ENCODE measurements at regions not wholly inside any gene's neighbourhood (a gene's known extent, or its start where the extent isn't known, plus 50 kb on each side); places are given as distances from the start of the nearest gene placed in this dataset.

DNA sequence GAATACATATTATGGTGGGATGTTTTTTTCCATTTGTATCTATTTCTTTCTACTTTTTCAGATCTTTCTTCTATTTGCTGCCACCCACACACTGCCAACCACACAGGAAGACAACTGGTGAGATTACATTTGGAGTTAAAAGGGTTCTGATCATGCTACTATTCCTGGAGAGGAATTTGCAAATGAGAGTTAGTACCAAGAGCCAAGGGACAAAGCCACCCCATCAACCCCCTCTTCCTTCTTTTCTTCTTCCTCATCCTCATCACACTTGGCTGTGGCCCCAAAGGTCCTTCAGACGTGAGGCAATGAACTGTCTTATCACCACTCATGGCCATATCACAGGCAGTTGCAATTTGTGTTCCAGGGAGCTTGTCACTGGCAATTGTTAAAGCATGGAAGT is 215.6 kb upstream of the SLC14A2 start:
- ChIA-PET CTCF (no interaction called here), POLR2A (ENCODE audit: low non-redundant PET) (no interaction called here)
- Histone ChIP-seq H3K9me3 (ENCODE audit: low read depth, low read length, poor library complexity, severe bottlenecking) (no peaks in the 10 kb centered on the region), H3K4me1 (ENCODE audit: insufficient read depth, low read length, poor library complexity, severe bottlenecking) (no peaks in the 10 kb centered on the region), H3K27ac (ENCODE audit: low read depth, low read length, poor library complexity, severe bottlenecking) (no peak overlapping the region), H3K27me3 (replicated peaks; ENCODE audit: insufficient read depth, low read depth, low read length, poor library complexity) (no peaks in the 10 kb centered on the region), H3K4me3 (ENCODE audit: low read depth, low read length, poor library complexity, severe bottlenecking) (no peak overlapping the region), H3K36me3 (ENCODE audit: insufficient read depth, low read length, poor library complexity, severe bottlenecking) (no peaks in the 10 kb centered on the region)
- no peak for TF ChIP-seq EZH2 (IDR thresholded peaks at IDR 0.05; ENCODE audit: borderline replicate concordance, low read depth, low read length, poor library complexity, severe bottlenecking)
- no peak for DNase-seq (ENCODE audit: low spot score)
- intact Hi-C loops (cut with micrococcal nuclease; ENCODE audit: unreplicated experiment), result no loop called here
- BruUV-seq (replicated peaks), result no TSS peak

DNA sequence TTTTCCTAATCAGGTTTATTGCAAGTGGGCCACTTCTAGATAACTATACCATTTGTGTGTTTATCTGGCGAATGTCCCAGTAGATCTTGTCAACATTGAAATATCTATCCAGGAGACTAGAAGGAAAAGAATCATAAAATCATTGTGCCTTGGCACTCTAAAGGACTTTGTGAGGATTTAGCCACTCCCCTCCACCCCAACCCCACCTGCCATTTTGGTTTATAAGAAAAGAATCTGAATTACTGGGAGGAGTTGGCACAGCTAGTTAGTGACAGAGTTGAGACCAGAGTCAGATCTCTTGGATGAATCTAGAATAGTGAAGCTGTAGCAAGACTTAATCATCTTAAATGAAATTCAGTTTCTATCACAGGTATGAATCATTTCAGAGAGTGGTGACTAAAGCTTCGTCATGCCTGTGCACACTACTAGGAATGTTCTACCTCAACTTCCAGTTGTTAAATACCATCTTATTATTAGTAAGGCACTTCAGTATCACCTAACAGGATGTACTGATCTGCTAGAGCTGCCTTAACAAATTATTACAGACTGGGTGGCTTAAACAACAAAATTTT is 212.7 kb upstream of the SLC14A2 start:
- Histone ChIP-seq H3K27me3 (replicated peaks; ENCODE audit: insufficient read depth, low read depth, low read length, poor library complexity) (no peaks in the 10 kb centered on the region), H3K4me1 (ENCODE audit: insufficient read depth, low read length, poor library complexity, severe bottlenecking) (no peaks in the 10 kb centered on the region), H3K27ac (ENCODE audit: low read depth, low read length, poor library complexity, severe bottlenecking) (no peak overlapping the region), H3K9me3 (ENCODE audit: low read depth, low read length, poor library complexity, severe bottlenecking) (no peaks in the 10 kb centered on the region), H3K36me3 (ENCODE audit: insufficient read depth, low read length, poor library complexity, severe bottlenecking) (no peaks in the 10 kb centered on the region), H3K4me3 (ENCODE audit: low read depth, low read length, poor library complexity, severe bottlenecking) (no peak overlapping the region)
- BruUV-seq (replicated peaks), result no TSS peak
- POLR2A ChIA-PET (ENCODE audit: low non-redundant PET), result interaction anchor here (0.6 kb wide), 1 partner anchor 115 kb away, joined by 6 read pairs; no protein-coding TSS in a partner anchor
- no peak for DNase-seq (ENCODE audit: low spot score)
- intact Hi-C loops (cut with micrococcal nuclease; ENCODE audit: unreplicated experiment), result no loop called here
- CTCF ChIA-PET, result no interaction called here
- no peak for TF ChIP-seq EZH2 (IDR thresholded peaks at IDR 0.05; ENCODE audit: borderline replicate concordance, low read depth, low read length, poor library complexity, severe bottlenecking)
- TF ChIP-seq, protein P1, sequence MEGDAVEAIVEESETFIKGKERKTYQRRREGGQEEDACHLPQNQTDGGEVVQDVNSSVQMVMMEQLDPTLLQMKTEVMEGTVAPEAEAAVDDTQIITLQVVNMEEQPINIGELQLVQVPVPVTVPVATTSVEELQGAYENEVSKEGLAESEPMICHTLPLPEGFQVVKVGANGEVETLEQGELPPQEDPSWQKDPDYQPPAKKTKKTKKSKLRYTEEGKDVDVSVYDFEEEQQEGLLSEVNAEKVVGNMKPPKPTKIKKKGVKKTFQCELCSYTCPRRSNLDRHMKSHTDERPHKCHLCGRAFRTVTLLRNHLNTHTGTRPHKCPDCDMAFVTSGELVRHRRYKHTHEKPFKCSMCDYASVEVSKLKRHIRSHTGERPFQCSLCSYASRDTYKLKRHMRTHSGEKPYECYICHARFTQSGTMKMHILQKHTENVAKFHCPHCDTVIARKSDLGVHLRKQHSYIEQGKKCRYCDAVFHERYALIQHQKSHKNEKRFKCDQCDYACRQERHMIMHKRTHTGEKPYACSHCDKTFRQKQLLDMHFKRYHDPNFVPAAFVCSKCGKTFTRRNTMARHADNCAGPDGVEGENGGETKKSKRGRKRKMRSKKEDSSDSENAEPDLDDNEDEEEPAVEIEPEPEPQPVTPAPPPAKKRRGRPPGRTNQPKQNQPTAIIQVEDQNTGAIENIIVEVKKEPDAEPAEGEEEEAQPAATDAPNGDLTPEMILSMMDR (conservative IDR thresholded peaks at IDR 0.05; ENCODE audit: low read depth, low read length), result no peak

DNA sequence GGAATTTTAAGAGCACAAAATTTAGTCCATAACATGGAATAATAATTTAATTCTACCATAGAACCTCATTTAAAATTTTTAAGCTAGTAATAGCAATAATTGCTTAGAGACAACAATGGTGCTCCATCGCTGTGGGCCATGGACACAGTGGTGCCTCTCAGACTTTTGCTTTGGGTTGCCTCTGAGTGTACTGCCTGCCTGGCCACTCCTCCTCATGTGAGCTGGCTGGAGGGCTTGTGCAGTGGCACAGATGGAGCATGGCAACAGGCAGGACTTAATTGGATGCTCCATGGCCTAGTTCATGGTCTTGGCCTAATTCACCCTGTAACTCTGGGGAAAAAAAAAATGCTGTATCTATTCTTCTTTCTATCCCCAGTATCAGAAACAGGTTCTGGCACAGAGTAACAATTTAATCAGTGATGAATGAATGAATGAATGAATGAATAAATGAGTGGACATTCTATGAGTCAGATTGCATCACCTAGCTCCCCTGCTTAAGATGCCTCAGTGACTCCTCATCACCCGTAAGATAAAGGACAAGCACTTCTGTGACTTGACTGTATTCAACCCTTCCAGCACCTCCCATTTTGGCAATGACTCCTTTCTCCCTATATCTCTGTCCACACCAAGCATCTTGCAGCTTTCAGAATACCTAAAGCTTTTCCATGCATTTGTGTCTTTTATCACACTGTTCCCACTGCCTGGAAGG is 211.8 kb upstream of the SLC14A2 start:
- no peaks in the 10 kb centered on the region for H3K27me3 ChIP-seq (replicated peaks; ENCODE audit: insufficient read depth, low read depth, low read length, poor library complexity)
- ChIA-PET POLR2A (ENCODE audit: low non-redundant PET) (no interaction called here), CTCF (no interaction called here)
- TF ChIP-seq, protein P1 (conservative IDR thresholded peaks at IDR 0.05; ENCODE audit: low read depth, low read length), result no peak
- no peak overlapping the region for H3K27ac ChIP-seq (ENCODE audit: low read depth, low read length, poor library complexity, severe bottlenecking)
- H3K9me3 ChIP-seq (ENCODE audit: low read depth, low read length, poor library complexity, severe bottlenecking), result no peaks in the 10 kb centered on the region
- intact Hi-C loops (cut with micrococcal nuclease; ENCODE audit: unreplicated experiment), result no loop called here
- no peaks in the 10 kb centered on the region for H3K36me3 ChIP-seq (ENCODE audit: insufficient read depth, low read length, poor library complexity, severe bottlenecking)
- H3K4me1 ChIP-seq (ENCODE audit: insufficient read depth, low read length, poor library complexity, severe bottlenecking), result no peaks in the 10 kb centered on the region
- no TSS peak for BruUV-seq (replicated peaks)
- no peak for DNase-seq (ENCODE audit: low spot score)
- H3K4me3 ChIP-seq (ENCODE audit: low read depth, low read length, poor library complexity, severe bottlenecking), result no peak overlapping the region

DNA sequence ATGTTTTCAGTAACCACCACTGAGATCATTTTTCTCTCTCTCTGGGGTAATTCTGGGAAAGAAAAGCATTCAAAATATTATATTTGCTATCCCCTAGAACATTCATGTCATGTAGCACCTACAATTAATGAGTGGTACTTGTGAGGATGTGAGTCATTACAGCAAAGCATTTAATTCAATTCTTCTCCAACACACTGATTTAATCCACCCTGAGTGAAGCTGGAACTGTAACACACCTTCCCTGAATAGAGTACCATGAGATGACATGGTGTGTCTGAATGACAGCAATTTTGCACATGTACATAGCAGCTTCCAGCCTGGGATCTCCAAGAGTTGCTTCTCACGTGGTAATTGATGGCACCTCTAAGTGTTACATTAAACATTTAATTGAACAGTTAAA is 207.1 kb upstream of the SLC14A2 start:
- no peak overlapping the region for H3K4me3 ChIP-seq (ENCODE audit: low read depth, low read length, poor library complexity, severe bottlenecking)
- TF ChIP-seq, protein P1 (conservative IDR thresholded peaks at IDR 0.05; ENCODE audit: low read depth, low read length), result no peak
- no peak for TF ChIP-seq EZH2 (IDR thresholded peaks at IDR 0.05; ENCODE audit: borderline replicate concordance, low read depth, low read length, poor library complexity, severe bottlenecking)
- BruUV-seq (replicated peaks), result no TSS peak
- H3K36me3 ChIP-seq (ENCODE audit: insufficient read depth, low read length, poor library complexity, severe bottlenecking), result no peaks in the 10 kb centered on the region
- ChIA-PET POLR2A (ENCODE audit: low non-redundant PET) (no interaction called here), CTCF (no interaction called here)
- no peaks in the 10 kb centered on the region for H3K4me1 ChIP-seq (ENCODE audit: insufficient read depth, low read length, poor library complexity, severe bottlenecking)
- H3K9me3 ChIP-seq (ENCODE audit: low read depth, low read length, poor library complexity, severe bottlenecking), result no peaks in the 10 kb centered on the region
- no peaks in the 10 kb centered on the region for H3K27me3 ChIP-seq (replicated peaks; ENCODE audit: insufficient read depth, low read depth, low read length, poor library complexity)
- DNase-seq (ENCODE audit: low spot score), result no peak
- intact Hi-C loops (cut with micrococcal nuclease; ENCODE audit: unreplicated experiment), result no loop called here
- H3K27ac ChIP-seq (ENCODE audit: low read depth, low read length, poor library complexity, severe bottlenecking), result no peak overlapping the region

All from A673 (cell line).